PFSK-1 (cell line): ENCODE measurements at regions not wholly inside any gene's neighbourhood (a gene's known extent, or its start where the extent isn't known, plus 50 kb on each side); places are given as distances from the start of the nearest gene placed in this dataset.

Experiments
- FOXP2 ChIP-seq: optimal IDR thresholded peaks from 2 replicates; pipeline ENCODE3; 2011; ENCODE audit warnings: borderline replicate concordance, control low read depth, inconsistent platforms; ENCODE audit not compliant: insufficient read depth; ENCODE audit errors: extremely low read length, extremely low read depth
- POLR2AphosphoS5 ChIP-seq: IDR thresholded peaks from 2 replicates; pipeline ENCODE4 v1.6.1; 2012; ENCODE audit warnings: low read depth, mild to moderate bottlenecking, control low read depth, low read length, moderate library complexity
- REST ChIP-seq, 2 experiments: IDR thresholded peaks; 2 replicates each; pipeline versions ENCODE4 v1.6.1 to v1.8.0; 2011 to 2012; ENCODE audit warnings: low read depth in 2 of 2, low read length in 2 of 2, control low read depth in 1 of 2, inconsistent platforms in 1 of 2, mild to moderate bottlenecking in 1 of 2, moderate library complexity in 1 of 2; ENCODE audit not compliant: insufficient read depth in 1 of 2
- SIN3A ChIP-seq: IDR thresholded peaks from 2 replicates; pipeline ENCODE4 v1.6.1; 2012; ENCODE audit warnings: mild to moderate bottlenecking, low read length, moderate library complexity, borderline replicate concordance; ENCODE audit not compliant: insufficient read depth
- TAF1 ChIP-seq: IDR thresholded peaks from 2 replicates; pipeline ENCODE4 v1.6.1; 2012; ENCODE audit warnings: low read length, control low read depth, borderline replicate concordance; ENCODE audit not compliant: insufficient read depth

- TF ChIP-seq POLR2AphosphoS5: no peak
- TF ChIP-seq SIN3A: no peak
- TF ChIP-seq REST (IDR thresholded peaks at IDR 0.05; ENCODE audit: insufficient read depth in 1 of 2, low read depth in 2 of 2, low read length in 2 of 2): no peak
- TF ChIP-seq FOXP2: no peak
- no peak for TF ChIP-seq TAF1
Measured at GRCh38 chr6:144696610-144697368, 411.7 kb downstream of the UTRN start.
